Upper lobe of left lung (tissue), 4 donors: ENCODE measurements at regions not wholly inside any gene's neighbourhood (a gene's known extent, or its start where the extent isn't known, plus 50 kb on each side); places are given as distances from the start of the nearest gene placed in this dataset.

Experiments
- EP300 ChIP-seq, 4 donors: sonication (generic); formaldehyde crosslinking; IDR thresholded peaks; one replicate each; pipeline ENCODE4 v1.5.1; 2017; ENCODE audit warnings: antibody characterized with exemption in 4 of 4, control low read depth in 2 of 4
- POLR2A ChIP-seq, 4 donors: fragments of 450-650 bp; IDR thresholded peaks; one replicate each; pipeline ENCODE4 v1.5.1; 2016 to 2017; ENCODE audit warnings: antibody characterized with exemption in 4 of 4, mild to moderate bottlenecking in 2 of 4
- POLR2AphosphoS5 ChIP-seq, 2 donors: sonication (generic); formaldehyde crosslinking; IDR thresholded peaks; one replicate each; pipeline ENCODE4 v1.5.1; 2017; ENCODE audit warnings: antibody characterized with exemption in 2 of 2
- TF ChIP-seq, protein P1 (sequence below), 6 experiments: fragments of 450-650 bp in 4 of 6; fragments of 200-600 bp in 2 of 6; sonication (generic) in 2 of 6; IDR thresholded peaks; one replicate each; pipeline ENCODE4 v1.5.1; 2016 to 2019; ENCODE audit warnings: antibody characterized with exemption in 6 of 6

DNA sequence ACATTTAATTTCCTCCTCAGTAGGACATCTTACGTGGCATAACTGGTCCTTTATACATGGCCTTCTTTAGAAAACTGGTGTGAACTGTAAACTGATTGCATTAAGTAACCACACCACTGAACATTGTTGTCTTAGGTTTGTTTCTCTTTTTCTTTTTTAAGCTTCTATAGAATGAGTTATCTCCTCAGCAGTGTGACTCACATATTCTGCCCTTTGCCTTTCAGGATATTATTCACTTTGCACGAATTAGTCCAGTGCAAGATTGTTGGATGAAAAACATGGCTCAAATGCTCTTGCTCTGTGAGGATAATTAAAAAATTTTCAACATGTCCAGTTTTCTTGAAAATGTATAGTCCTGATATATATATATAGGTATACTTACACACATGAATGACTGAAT is 147.6 kb downstream of the KBTBD8 start:
- TF ChIP-seq POLR2AphosphoS5 (IDR thresholded peaks at IDR 0.05) (no peak), EP300 (IDR thresholded peaks at IDR 0.05) (no peak), POLR2A (IDR thresholded peaks at IDR 0.05) (no peak)
- TF ChIP-seq, protein P1, sequence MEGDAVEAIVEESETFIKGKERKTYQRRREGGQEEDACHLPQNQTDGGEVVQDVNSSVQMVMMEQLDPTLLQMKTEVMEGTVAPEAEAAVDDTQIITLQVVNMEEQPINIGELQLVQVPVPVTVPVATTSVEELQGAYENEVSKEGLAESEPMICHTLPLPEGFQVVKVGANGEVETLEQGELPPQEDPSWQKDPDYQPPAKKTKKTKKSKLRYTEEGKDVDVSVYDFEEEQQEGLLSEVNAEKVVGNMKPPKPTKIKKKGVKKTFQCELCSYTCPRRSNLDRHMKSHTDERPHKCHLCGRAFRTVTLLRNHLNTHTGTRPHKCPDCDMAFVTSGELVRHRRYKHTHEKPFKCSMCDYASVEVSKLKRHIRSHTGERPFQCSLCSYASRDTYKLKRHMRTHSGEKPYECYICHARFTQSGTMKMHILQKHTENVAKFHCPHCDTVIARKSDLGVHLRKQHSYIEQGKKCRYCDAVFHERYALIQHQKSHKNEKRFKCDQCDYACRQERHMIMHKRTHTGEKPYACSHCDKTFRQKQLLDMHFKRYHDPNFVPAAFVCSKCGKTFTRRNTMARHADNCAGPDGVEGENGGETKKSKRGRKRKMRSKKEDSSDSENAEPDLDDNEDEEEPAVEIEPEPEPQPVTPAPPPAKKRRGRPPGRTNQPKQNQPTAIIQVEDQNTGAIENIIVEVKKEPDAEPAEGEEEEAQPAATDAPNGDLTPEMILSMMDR (IDR thresholded peaks at IDR 0.05) = no peak
